T follicular helper cell (primary cell): ENCODE measurements at regions not wholly inside any gene's neighbourhood (a gene's known extent, or its start where the extent isn't known, plus 50 kb on each side); places are given as distances from the start of the nearest gene placed in this dataset.

ENCODE experiments used
- DNase-seq: peaks from one replicate; pipeline ENCODE4 v3.0.0-alpha.2; 2020; ENCODE audit warnings: low read depth

- DNase-seq = no peak
These were observed 149.9 kb downstream of the SHQ1 start for GRCh38 chr3:72698154-72698917.

GRCh38 chr3:72697717-72698116 lies 150.5 kb downstream of the SHQ1 start:
- no peak for DNase-seq

GRCh38 chr3:72696815-72697214 lies 151.4 kb downstream of the SHQ1 start:
- DNase-seq = no peak

- DNase-seq = no peak
These were observed 153.8 kb downstream of the SHQ1 start for GRCh38 chr3:72694398-72694797.

DNA sequence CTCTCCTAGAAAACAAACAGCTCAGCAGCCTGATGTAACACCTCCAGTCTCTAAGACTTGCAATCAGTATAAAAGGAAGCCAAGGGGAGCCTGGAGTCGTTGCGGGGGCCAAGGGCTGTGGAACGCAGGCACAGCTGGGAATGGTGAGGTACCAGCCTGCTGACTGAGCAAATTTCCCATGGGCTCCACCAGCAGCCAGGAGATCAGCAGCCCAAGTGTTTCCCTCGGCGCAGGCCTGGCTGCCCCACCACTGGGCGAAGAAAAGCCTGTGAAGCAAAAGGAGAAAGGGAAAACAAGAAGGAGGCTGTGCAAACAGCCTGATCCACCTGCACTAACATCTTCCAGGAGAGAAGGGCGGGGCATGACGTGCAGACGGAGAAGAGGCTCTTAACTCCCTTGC lies 155.3 kb downstream of the SHQ1 start:
- DNase-seq = no peak

GRCh38 chr3:72690629-72691028 lies 157.6 kb downstream of the SHQ1 start:
- DNase-seq = no peak

DNA sequence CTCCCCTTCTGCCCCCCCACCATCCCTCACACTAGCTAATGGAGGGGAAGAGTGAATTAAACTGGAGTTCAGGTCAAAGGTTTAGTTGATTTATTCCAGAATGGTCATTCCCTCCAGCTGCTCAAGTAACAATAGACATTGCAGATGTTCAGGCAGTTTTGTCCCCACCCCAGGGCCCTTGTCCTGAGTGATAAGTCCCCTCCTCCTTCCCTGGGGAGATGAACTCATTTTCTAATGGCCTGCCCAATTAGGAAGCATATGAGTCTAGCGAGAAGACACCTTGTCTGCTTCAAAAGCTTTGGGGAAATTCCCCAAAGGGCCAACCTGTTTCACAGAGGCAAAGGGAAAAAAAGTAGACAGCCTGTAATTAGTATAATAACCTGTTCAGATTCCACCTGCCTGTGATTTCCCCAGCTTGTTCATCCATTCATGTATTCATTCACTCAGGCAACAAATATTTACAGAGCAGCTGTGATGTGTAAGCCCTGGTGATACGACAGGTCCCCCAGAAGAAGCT lies 165.3 kb downstream of the SHQ1 start:
- no peak for DNase-seq

DNA sequence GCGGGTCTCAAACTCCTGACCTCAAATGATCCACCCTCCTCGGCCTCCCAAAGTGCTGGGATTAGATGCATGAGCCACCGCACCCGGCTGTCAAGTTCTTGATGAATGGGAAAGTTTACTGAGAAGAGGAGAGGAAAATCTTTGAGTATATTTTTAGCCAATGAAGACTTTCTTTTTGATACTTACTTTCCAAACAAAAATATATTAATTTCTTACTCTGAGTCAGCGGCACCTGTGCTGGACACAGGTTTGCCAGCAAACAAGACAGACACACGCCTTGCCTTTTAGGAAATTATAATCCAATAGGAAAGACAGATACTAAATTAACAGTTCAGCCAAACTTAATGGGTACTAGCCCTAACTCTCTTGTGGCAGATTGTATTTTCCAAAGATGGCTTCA lies 166.6 kb downstream of the SHQ1 start:
- no peak for DNase-seq

- DNase-seq = no peak
These were observed 167.5 kb downstream of the SHQ1 start for GRCh38 chr3:72680766-72681165.

GRCh38 chr3:72679540-72680198 lies 168.6 kb downstream of the SHQ1 start:
- no peak for DNase-seq

DNA sequence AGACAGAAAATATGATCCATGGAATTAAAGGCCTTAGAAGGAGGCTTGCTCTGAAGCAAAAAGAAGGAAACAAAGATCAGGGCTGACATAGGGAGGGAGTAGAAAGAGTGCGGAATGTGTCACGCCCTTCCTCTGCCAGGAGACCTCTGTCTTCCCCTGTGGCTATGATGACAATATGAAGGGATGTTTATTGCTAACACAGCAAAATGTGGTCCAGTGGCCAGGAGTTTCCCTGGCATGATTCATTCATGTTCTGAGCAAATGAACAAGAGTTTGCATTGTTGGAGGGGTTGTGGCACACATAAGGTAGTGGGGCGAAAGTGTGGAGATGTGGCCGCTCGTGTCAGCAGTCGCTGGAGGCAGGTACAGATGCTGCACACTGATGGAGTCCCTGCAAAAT lies 169.4 kb downstream of the SHQ1 start:
- DNase-seq = no peak

DNA sequence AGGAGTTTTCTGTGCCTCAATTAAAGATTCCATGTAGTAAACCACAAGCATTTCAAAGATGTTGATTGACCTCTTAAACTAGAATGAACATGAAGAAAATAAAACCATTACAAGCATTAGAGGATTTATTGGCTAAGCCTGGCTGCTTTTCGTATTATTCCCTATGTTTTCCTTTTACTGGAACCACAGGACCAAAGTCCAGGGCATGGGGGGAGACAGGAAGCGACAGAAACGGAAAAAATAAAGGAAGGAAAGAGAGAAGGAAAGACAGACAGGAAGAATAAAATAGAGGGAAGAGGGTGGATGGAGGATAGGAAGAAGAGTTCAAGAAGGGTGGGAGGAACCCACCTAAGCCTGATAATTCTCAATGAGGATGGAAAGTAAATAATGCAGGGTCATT lies 169.9 kb downstream of the SHQ1 start:
- no peak for DNase-seq

GRCh38 chr3:72675243-72675642 lies 173.0 kb downstream of the SHQ1 start:
- DNase-seq = no peak

DNA sequence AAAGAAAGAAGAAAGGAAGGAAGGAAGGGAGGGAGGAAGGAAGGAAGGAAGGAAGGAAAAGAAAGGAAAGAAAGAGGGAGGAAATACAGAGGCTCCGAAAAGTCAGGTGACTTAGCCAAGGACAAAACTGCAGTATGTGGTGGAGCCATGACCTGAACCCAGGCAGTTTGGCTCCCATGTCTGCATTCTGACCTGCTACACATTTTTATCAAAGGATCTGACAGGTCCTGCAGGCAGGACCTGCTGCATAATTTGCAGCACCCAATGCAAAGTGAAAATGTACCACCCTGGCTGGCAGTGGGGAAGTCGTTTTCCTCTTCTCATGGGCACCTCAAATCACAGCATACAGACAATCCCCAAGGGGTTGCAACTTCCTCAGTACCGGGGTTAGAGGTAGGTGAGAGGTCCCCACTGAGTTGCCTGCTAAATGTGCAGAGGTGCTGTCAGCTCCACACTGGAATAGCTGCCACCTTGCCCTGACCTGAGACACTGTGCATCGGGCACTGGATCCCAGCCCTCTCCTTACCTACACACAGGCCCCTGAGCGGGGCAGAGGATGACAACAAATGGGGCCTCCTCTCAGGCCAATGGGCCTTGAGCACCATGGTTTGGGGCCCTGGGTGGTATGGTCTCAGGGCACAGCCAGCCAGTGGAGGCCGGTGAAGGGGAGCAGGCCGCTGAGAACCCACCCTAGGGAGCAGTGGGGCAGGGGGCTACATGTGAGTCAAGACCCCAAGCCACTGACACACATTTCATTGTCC lies 175.1 kb downstream of the SHQ1 start:
- no peak for DNase-seq

- no peak for DNase-seq
These were observed 179.0 kb downstream of the SHQ1 start for GRCh38 chr3:72669224-72669623.

- no peak for DNase-seq
These were observed 181.8 kb downstream of the SHQ1 start for GRCh38 chr3:72666447-72666755.

DNA sequence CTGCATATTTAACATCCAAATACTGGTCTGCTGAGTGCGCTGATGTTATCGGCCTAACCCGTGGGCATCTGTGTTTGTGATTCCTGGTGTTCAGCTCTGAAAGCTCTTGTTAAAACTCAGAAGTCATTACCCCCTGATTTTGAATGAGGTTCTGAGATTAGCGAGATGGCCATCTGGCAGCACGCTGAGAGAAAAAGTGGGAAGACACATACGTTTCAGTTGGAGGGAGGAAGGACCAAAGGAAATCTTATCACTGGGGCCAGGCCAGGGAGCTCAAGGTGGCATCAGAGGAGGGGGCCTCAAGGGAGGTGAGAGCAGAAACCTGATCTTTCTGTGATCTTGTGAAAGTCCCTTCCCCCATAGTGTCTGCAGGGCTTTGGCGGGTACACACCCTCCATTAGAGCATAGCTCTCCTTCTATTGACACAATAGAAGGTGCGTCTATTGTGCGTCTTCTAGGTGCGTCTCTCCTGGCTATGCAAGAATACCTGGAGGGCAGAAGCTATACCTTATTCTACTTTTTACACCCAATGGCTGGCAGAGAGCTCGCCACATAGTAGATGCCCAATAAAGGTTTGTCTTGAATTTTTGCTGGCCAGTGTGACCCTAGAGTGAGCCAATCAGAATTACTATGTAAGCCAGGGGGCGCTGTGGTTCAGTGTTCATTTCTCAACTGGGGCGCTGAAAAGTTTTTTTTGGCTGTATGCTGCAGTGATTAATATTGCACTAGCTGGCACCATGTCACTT lies 182.4 kb downstream of the SHQ1 start:
- DNase-seq = peak; percentile 38

DNA sequence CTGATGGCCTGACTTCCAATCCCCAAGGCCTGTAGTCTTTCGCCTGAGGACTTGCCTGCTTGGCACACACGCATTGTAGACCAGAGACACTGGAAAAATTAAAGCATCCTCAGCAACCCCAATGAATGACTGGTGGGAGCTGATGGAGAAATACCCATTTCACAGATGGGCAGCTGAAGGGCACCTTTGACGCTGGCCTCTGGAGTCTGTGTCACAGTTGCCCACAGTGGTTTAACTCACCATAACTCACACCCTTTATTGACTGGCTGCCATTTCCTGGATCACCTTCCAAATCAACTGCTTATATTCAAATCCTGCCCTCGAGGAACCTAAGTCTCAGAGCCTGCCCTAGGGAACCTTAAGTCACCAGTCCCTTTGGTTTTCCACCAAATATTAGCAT lies 183.1 kb downstream of the SHQ1 start:
- no peak for DNase-seq

DNA sequence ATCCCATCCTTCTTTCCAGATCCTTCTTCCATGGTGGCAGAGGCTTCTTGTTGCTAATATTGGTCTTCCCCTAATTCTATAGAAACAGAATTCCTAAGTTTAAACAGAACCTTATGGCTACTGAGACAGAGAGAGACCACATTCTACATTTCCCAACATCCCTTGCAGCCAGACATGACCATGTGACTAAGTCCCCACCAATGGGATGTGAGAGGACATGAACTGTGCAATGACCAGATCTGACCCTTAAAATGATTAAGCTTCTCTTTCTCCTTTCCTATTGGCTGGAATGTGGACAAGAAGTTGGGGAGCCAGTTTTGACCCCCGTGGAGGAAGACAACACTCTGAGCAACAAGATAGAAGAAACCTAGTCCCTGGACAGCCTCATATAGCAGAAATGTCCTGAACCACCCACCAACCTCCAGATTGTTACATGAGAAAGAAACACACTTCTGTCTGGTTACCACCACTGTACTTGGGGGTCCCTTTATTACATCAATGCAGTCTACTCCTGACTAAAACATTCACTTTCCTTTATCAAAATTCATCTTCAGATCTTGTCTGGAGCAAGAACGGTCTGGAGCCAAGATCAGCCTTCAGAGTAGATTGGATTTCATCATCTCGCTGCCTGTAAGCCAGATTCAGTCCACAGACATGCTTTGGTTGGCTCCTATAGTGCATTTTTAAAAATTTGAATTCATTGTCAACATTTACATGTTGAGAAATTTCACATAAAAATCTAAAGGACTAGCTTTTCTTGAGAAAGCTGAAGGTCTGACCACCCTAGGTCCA lies 183.9 kb downstream of the SHQ1 start:
- DNase-seq = no peak

- DNase-seq = no peak
These were observed 184.8 kb downstream of the SHQ1 start for GRCh38 chr3:72663429-72663828.

DNA sequence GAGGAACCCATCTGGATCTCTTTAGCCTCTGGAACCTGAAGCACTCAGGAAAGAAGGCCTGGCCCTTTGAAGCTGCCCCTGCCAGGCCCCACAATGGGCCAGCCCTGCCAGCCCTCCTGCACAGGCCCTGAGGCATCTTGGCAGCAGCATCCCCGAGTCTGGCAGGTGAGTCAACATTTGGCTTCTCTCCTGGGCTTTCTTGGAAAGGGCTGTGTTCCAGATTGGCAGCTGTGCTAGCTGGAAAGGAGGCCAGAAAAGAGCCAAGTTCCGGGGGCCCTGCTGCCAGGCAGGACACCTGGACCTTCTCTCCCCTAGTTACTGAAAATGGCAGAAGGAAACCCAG lies 187.2 kb downstream of the SHQ1 start:
- no peak for DNase-seq
